MM.1S (cell line): ENCODE measurements at regions not wholly inside any gene's neighbourhood (a gene's known extent, or its start where the extent isn't known, plus 50 kb on each side); places are given as distances from the start of the nearest gene placed in this dataset.

Experiments
- DNase-seq: peaks from one replicate; pipeline ENCODE4 v3.0.0-alpha.2; 2015
- H2AFZ ChIP-seq: fragments of 300-600 bp; sonication (generic); 2 replicates; pipeline ENCODE4 v1.6.0; 2016; ENCODE audit warnings: antibody characterized with exemption, low read length
- H3F3A ChIP-seq: fragments of 300-600 bp; sonication (generic); 2 replicates; pipeline ENCODE4 v1.6.1; 2016; ENCODE audit warnings: mild to moderate bottlenecking, antibody characterized with exemption, low read length, moderate library complexity, mixed read lengths; ENCODE audit not compliant: insufficient read depth
- H3K27ac ChIP-seq: fragments of 300-600 bp; sonication (generic); 2 replicates; pipeline ENCODE4 v1.5.1; 2016; ENCODE audit warnings: mild to moderate bottlenecking, low read length
- H3K27me3 ChIP-seq: fragments of 300-600 bp; sonication (generic); replicated peaks from 2 replicates; pipeline ENCODE4 v1.6.0; 2016; ENCODE audit warnings: low read length; ENCODE audit not compliant: insufficient read depth
- H3K36me3 ChIP-seq: fragments of 300-600 bp; sonication (generic); replicated peaks from 2 replicates; pipeline ENCODE4 v1.6.1; 2016; ENCODE audit warnings: mild to moderate bottlenecking, low read length, mixed read lengths; ENCODE audit not compliant: insufficient read depth
- H3K4me1 ChIP-seq: fragments of 300-600 bp; sonication (generic); 2 replicates; pipeline ENCODE4 v1.6.1; 2016; ENCODE audit warnings: low read length, mixed read lengths
- H3K4me2 ChIP-seq: fragments of 300-600 bp; sonication (generic); 2 replicates; pipeline ENCODE4 v1.6.0; 2016; ENCODE audit warnings: low read depth, low read length
- H3K4me3 ChIP-seq: fragments of 300-600 bp; sonication (generic); 2 replicates; pipeline ENCODE4 v1.5.1; 2016; ENCODE audit warnings: low read length, mixed read lengths
- H3K79me2 ChIP-seq: fragments of 300-600 bp; sonication (generic); 2 replicates; pipeline ENCODE4 v1.6.1; 2016; ENCODE audit warnings: mixed run types, low read length, mixed read lengths
- H3K9ac ChIP-seq: fragments of 300-600 bp; sonication (generic); 2 replicates; pipeline ENCODE4 v1.6.1; 2016; ENCODE audit warnings: low read length, mixed read lengths
- H3K9me2 ChIP-seq: fragments of 300-600 bp; sonication (generic); replicated peaks from 2 replicates; pipeline ENCODE4 v1.6.1; 2016; ENCODE audit warnings: mild to moderate bottlenecking, low read length, mixed read lengths; ENCODE audit not compliant: insufficient read depth
- H3K9me3 ChIP-seq: fragments of 300-600 bp; sonication (generic); replicated peaks from 2 replicates; pipeline ENCODE4 v1.6.1; 2016; ENCODE audit warnings: mild to moderate bottlenecking, low read length, mixed read lengths; ENCODE audit not compliant: insufficient read depth
- H4K20me1 ChIP-seq: fragments of 300-600 bp; sonication (generic); 2 replicates; pipeline ENCODE4 v1.6.1; 2016; ENCODE audit warnings: mild to moderate bottlenecking, low read length, moderate library complexity, mixed read lengths; ENCODE audit not compliant: insufficient read depth
- EZH2 ChIP-seq: fragments of 300-600 bp; sonication (generic); optimal IDR thresholded peaks from 2 replicates; pipeline ENCODE3; 2017; ENCODE audit warnings: low read depth, mild to moderate bottlenecking, antibody characterized with exemption, low read length, mixed read lengths
- EZH2phosphoT487 ChIP-seq: fragments of 300-600 bp; sonication (generic); IDR thresholded peaks from 2 replicates; pipeline ENCODE4 v1.6.1; 2018; ENCODE audit warnings: antibody characterized with exemption, low read length
- TF ChIP-seq, protein P1 (sequence below): fragments of 300-600 bp; sonication (generic); IDR thresholded peaks from 2 replicates; pipeline ENCODE4 v1.5.1; 2016; ENCODE audit warnings: antibody characterized with exemption, low read length, mixed read lengths

- no peak overlapping the region for H3K9ac ChIP-seq
- no peak overlapping the region for H3K27ac ChIP-seq
- no peak overlapping the region for H2AFZ ChIP-seq
- no peaks in the 10 kb centered on the region for H3K4me1 ChIP-seq
- H3K9me2 ChIP-seq: no peaks in the 10 kb centered on the region
- no peak overlapping the region for H3K4me2 ChIP-seq
- H3F3A ChIP-seq: no peaks in the 10 kb centered on the region
- no peak overlapping the region for H3K4me3 ChIP-seq
- no peak for TF ChIP-seq EZH2
- no peak for TF ChIP-seq EZH2phosphoT487
- TF ChIP-seq, protein P1, sequence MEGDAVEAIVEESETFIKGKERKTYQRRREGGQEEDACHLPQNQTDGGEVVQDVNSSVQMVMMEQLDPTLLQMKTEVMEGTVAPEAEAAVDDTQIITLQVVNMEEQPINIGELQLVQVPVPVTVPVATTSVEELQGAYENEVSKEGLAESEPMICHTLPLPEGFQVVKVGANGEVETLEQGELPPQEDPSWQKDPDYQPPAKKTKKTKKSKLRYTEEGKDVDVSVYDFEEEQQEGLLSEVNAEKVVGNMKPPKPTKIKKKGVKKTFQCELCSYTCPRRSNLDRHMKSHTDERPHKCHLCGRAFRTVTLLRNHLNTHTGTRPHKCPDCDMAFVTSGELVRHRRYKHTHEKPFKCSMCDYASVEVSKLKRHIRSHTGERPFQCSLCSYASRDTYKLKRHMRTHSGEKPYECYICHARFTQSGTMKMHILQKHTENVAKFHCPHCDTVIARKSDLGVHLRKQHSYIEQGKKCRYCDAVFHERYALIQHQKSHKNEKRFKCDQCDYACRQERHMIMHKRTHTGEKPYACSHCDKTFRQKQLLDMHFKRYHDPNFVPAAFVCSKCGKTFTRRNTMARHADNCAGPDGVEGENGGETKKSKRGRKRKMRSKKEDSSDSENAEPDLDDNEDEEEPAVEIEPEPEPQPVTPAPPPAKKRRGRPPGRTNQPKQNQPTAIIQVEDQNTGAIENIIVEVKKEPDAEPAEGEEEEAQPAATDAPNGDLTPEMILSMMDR: no peak
- no peaks in the 10 kb centered on the region for H3K79me2 ChIP-seq
- H4K20me1 ChIP-seq: no peaks in the 10 kb centered on the region
- H3K9me3 ChIP-seq: no peaks in the 10 kb centered on the region
- no peaks in the 10 kb centered on the region for H3K36me3 ChIP-seq
- DNase-seq: no peak
- H3K27me3 ChIP-seq: no peaks in the 10 kb centered on the region
Measured at GRCh38 chr12:105585107-105585506, 254.6 kb downstream of the C12orf75 start.

DNA sequence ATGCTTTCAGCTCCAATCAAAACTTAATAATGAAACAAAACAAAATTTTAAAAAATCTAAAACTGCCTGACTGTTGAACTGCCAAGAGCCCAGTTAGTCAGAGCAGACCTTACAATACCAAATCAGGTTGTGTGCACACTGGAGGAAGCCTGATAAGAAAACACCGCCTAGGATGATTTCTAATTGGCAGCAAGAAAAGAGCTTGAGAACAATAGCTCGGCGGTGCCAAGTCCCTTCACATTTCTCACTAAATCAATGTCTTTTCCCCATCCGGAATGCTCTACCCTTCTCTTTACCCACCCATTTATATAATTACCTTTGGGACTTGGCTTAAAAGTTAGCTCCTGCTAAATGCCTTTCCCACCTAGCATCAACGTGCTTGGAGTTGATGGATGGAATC, 256.7 kb downstream of the C12orf75 start:
- no peak overlapping the region for H3K9ac ChIP-seq
- no peaks in the 10 kb centered on the region for H3K79me2 ChIP-seq
- H3K4me3 ChIP-seq: no peak overlapping the region
- H3K27ac ChIP-seq: no peak overlapping the region
- H3K9me2 ChIP-seq: no peaks in the 10 kb centered on the region
- H2AFZ ChIP-seq: no peak overlapping the region
- no peaks in the 10 kb centered on the region for H4K20me1 ChIP-seq
- H3K27me3 ChIP-seq: no peaks in the 10 kb centered on the region
- no peaks in the 10 kb centered on the region for H3F3A ChIP-seq
- no peaks in the 10 kb centered on the region for H3K9me3 ChIP-seq
- TF ChIP-seq EZH2: no peak
- no peak for TF ChIP-seq EZH2phosphoT487
- TF ChIP-seq, protein P1: no peak
- H3K4me1 ChIP-seq: no peaks in the 10 kb centered on the region
- no peaks in the 10 kb centered on the region for H3K36me3 ChIP-seq
- H3K4me2 ChIP-seq: no peak overlapping the region
- DNase-seq: no peak

DNA sequence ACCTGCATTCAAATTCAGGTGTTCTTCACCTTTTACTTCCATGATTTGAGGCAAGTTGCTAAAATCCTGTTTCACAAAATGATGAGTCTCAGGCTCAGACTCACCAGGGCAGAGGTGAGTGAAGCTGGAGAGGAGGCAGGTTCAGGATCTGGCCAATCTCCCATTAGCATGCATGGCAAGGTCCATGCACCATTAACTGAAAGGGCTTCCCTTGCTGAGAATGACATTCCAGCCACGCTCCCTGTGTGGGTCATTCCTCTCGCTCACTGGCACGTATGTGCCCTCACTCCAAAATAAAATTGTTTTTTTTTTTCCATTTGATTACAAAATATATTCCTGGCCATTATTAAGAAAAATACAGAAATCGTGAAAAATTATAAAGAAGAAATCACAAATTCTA, 257.6 kb downstream of the C12orf75 start:
- no peak overlapping the region for H3K9ac ChIP-seq
- no peaks in the 10 kb centered on the region for H3K36me3 ChIP-seq
- H3K4me3 ChIP-seq: no peak overlapping the region
- no peaks in the 10 kb centered on the region for H3F3A ChIP-seq
- H3K27me3 ChIP-seq: no peaks in the 10 kb centered on the region
- no peak for TF ChIP-seq EZH2phosphoT487
- no peak for TF ChIP-seq EZH2
- TF ChIP-seq, protein P1: no peak
- no peaks in the 10 kb centered on the region for H3K9me2 ChIP-seq
- no peaks in the 10 kb centered on the region for H4K20me1 ChIP-seq
- no peak overlapping the region for H3K4me2 ChIP-seq
- no peak overlapping the region for H3K27ac ChIP-seq
- H2AFZ ChIP-seq: no peak overlapping the region
- DNase-seq: no peak
- H3K79me2 ChIP-seq: no peaks in the 10 kb centered on the region
- no peaks in the 10 kb centered on the region for H3K9me3 ChIP-seq
- H3K4me1 ChIP-seq: no peaks in the 10 kb centered on the region
